Hematopoietic multipotent progenitor cell treated with erythropoietin and hydrocortisone succinate and interleukin-3 and kit ligand, for 6 days (in vitro differentiated cells): ENCODE measurements at regions not wholly inside any gene's neighbourhood (a gene's known extent, or its start where the extent isn't known, plus 50 kb on each side); places are given as distances from the start of the nearest gene placed in this dataset.

Source experiments
- DNase-seq: peaks from one replicate; pipeline ENCODE4 v3.0.0-alpha.2; 2015

DNA sequence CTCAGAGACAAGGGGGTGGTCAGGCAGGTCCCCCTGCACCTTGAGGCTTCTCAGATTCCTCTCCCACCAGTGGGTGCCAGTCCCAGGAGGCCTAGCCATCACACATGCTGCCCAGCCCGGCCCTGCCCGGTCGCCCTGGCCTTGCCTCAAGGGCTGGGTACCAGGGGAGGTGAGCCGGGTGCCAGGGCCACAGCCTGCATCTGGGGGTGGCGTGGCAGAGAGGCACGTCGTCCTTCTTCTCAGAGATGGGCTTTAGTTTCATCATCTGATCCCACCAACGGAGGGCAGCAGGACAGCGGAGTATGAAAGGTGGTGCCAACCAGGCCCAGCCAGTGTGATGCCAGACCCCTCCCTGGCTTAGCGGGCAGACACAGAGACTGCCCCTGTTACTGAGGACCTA lies 161.7 kb downstream of the TFCP2L1 start:
- no peak for DNase-seq

DNA sequence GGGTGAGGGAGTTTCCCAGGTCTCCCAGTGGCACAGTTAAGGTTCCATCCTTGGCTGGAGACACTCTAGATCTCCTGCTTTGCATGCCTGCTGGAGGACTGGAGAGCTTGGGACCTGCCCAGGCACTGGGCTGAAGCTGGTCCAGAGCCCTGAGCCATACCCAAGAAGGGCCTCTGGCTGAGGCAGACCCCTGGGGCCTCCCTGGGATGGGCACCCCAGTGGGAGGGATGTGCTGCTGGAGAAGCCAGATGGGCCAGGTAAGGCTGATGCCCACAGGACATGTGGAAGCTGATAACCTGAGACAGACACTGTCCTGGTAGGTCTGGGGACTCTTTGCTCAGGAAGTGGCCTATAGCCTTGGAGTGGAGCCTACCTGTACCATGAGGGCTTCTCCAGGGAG lies 160.7 kb downstream of the TFCP2L1 start:
- no peak for DNase-seq

DNA sequence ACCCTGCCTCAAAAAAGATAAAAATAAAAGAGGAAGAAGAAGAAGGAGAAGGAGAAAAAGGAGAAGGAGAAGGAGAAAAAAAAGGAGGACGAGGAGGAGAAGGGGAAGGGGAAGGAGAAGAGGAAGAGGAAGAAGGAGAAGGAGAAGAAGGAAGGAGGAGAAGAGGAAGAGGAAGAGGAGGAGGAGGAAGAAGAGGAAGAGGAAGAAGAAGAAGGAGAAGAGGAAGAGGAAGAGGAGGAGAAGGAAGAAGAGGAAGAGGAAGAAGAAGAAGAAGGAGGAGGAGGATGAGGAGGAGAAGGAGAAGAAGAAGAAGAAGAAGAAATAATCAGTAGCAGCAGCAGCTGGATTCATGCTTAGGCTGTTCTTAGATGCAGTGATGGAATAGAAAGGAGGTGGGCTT lies 159.7 kb downstream of the TFCP2L1 start:
- DNase-seq = no peak

DNA sequence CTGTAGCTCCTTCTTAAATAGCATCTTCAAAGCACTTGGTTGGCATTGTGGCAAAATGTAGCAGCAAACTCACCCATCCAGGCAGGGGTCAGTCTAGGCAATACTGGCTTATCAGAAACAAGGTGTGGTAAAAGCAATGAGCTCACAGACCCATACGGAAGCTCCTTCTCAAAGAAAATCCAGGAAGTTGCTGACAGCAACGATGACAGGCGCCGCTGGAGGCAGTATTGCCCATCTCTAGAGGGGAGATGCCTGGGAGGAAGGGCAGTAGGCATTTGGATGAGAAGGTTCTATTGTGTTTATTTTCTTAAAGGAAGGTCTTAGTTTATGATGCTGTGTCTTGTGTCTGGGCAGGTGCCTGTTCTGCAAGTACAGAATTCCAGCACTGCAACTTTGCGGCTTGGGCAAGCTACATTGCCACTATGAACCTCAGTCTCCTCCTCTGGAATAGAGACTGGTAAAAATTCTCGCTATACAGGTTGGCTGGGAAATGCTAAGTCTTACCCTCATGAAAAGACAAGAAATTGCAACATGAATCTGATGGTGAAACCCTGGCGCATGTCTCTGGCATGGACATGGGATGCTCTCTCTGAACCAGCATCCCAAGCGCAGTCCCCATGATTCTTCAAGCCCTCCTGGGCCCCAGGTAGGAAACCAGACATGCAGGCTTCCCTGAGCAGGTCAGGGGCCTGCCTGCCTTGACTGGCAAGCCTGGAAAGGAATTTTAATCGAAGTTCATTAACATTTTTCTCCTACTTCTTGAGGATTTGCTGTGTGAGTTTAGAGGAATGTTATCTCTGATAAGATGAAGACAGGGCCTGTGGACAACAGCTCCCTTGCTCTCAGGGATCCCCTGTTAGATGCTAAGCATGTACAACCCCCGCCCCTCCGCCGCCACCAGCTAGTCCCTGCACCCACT lies 156.0 kb downstream of the TFCP2L1 start:
- DNase-seq = peak; percentile 86

DNA sequence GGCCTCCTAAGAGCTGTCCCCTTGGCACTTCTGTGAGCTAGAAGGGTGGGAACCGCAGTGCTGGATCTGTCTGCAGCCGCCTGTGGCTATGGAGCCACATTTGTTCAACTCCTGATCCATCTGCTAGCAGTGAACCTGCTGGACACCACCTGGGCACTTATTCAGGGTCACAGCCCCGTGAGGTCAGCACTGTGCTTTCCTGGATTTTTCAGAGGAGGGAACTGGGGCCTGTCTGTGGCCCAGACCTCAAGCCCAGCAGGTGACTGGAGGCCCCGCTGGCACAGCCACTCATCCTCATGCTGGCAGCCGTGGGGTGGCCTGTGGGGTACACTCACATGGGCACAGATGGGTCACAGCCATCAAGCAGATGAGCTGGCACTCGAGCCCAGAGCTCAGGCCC lies 155.3 kb downstream of the TFCP2L1 start:
- DNase-seq = no peak

DNA sequence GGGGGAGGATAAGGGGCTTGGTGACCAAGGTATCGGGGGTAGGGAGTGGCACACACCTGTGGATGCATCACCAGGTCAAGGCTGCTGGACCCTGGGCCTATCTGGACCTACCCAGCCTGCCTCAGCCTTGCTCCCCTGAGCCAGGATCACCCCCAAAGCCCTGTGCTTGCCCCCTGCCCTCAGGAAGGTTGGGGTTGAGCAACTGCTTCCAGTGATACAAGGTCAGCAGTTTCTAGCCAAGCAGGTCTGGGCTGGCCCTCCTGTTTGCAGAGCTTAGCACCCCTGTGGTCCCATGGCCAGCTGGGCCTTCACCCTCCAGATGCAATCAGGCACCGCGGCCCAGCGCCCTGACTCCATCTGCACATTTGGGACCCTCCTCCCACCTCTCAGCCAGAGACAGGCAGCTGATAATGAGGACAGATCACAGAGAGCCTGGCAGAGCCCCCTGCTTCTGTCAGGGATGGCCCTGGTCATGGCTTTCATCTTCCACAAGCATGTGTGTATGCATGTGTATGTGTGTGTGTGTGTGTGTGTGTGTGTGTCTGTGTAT lies 154.6 kb downstream of the TFCP2L1 start:
- no peak for DNase-seq

DNA sequence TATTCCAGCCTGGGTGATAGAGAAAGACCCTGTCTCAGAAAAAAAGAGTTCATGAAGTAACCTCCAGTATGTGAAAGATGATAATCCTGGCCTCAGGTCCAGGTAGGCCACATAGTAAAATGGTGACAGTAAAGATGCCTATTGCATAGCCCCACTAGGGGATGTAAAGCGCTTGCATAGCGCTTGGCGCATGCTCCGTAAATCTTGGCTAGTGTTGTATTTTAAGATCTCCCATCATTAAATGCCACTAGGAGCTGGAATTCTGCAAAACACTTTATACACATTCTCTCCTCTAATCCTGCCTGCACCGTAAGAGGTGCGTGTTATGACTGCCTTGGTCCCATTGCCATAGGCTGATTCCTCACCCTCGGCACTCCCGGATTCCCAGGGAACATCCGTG lies 153.6 kb downstream of the TFCP2L1 start:
- no peak for DNase-seq

DNA sequence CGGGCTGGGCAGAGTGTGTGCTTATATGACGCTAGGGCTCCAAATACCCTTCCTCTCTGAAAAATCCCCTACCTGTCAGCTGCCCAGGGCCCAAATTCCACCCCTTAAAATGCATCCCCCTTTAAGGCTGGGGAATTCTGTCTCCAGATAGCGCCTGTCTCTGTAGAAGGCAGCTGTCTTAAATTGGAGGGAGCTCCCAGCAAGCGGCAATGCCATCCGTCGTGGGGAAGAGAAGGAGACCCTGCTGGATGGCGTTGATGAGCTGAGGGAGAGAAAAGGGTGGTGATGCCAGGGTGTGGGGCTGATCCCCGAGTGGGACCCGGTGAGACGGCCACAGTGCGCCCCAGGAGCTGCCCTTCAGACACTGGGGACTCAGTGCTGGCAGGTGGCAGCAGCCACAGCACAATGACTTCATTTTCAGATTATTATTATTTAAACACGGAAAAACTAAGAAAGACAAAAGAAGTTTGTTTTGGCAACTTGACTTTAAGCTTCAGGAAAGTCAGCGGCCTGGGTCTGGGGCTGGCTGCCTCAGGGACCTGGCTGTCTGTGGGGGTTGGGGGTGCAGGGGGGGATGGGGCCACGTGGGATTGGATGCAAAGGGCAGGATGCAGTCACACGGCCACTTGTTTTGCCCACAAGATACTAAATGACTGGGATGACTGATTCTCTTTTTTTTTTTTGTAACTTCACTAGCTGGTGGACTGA lies 152.8 kb downstream of the TFCP2L1 start:
- DNase-seq = no peak

DNA sequence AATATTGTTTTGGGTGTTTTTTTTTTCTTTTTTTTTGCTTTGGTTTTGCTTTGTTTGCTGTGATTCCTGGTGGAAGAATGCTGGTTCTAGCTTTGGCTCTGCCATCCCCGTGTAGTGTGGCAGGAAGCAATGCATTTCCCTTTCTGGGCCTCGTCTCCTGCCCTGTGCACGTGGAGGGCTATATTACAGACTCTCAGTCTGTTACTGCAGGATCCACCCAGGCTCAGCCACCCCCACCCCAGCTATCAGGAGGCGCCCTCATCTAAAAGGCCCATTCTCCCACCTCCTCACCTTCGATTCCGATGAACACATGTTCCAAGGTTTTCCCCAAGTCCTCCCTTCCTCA lies 152.3 kb downstream of the TFCP2L1 start:
- DNase-seq = no peak

DNA sequence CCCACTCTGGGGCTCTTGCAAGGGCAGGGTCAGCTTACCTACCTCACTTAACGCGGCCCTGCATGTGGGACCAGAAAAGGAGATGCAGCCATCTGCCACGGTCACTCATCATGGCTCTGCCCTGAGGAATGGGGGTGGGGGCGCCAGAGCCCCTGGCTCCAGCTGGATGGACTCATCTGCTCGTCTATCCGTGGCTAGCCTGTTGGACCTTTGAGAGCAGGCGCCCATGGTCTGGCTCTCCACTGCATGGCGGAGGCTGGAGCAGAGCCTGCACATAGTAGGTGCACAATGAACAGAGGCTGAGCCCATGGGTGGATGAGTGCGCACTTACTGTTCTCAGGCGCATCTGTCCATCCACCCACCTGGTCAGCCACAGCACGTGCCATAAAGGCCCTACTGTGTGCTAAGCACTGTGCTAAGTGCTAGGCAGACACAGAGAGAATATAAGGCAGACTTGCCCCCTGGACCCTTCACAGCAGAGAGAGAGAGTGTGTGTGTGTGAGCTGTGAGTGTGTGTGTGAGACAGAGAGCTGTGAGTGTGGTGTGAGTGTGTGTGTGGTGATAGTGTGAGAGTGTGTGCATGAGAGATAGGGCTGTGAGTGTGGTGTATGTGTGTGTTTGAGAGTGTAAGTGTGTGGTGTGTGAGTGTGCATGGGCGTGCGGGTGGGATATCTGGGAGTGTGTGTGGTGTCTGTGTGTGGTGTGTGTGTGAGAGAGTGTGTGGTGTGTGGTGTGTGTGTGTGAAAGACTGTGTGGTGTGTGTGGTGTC lies 151.3 kb downstream of the TFCP2L1 start:
- DNase-seq = no peak

DNA sequence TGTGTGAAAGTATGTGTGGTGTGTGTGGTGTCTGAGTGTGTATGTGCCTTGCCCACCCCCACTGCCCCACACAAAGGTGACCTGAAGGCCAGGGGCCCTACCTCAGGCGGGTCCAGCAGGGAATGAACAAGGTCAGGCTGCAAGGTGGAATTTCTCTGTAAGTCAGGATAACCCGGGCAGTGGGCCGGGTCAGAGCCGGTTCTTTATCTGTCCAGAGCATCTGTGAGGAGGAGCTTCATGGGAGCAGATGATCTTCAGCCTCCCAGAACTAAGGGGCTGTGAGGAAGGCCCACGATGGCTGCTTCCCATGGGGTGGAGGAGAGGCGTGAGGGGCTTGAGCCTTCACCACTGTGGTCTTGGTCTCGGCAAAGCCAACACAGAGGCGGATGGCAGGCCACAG lies 150.3 kb downstream of the TFCP2L1 start:
- peak; percentile 42 for DNase-seq

DNA sequence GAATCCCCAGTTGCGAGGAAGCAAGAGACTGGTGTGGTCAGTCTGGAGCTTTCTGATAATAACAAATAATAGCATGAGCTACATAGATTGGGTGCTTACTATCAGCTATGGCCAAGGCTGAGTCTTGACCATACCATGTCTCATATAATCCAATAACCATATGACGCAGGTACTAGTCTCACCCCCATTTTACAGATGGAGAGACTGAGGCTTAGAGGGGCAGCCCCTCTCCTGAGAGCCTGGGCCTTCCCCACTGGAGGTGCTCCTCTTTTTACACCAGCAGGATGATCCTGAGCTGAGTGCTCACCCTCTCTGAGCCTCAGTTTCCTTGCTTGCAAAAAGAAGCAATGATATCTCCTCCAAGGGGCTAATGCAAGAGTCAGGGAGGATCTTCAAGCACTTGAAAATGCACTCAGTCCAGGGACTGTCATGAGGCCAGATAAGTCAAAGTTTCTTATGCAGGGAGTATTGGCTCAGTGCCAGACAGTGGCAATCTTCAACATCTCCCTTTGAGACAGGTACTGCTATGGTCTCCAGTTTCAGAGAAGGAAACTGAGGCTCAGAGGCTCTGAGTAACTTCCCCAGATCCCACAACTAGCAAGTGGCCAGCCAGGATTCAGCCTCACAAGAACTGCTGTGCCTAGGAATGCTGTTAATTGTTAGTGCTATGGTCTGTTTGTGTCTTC lies 149.7 kb downstream of the TFCP2L1 start:
- peak; percentile 46 for DNase-seq

DNA sequence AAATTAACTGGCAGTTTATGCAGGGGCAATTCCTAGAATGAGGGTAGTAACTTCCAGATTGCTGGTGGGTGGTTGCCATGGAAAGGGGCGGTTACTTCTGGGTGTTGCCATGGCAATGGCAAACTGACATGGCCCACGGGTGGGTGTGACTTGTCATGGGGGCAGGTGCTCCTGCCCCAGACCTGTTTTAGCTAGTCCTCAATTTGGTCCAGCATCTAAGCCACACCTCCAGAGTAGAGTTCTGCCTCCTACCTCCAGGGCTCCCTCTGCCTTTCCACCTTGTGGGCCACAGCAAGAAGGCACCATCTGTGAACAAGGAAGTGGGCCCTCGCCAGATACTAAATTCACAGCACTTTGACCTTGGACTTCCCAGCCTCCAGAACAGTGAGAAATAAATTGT lies 148.7 kb downstream of the TFCP2L1 start:
- DNase-seq = peak; percentile 47

DNA sequence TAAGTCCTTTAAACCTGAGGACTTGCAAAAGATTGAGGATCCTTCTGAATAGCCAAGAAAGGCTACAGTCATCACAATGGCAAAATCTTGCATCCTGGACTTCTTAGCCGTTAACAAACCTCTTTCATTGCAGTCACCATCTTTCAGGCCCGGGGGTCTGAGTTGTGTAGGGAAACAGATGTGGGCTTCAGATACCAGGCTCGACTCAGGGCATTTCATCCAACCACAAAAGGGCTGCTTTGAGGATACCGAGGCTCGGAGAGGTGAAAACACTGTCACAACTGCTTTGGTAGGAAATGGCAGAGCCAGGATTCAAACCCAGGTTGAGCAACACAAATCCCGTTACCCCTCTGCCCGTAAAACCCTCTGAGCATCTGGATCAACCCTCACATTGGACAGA lies 147.4 kb downstream of the TFCP2L1 start:
- DNase-seq = peak; percentile 38

DNA sequence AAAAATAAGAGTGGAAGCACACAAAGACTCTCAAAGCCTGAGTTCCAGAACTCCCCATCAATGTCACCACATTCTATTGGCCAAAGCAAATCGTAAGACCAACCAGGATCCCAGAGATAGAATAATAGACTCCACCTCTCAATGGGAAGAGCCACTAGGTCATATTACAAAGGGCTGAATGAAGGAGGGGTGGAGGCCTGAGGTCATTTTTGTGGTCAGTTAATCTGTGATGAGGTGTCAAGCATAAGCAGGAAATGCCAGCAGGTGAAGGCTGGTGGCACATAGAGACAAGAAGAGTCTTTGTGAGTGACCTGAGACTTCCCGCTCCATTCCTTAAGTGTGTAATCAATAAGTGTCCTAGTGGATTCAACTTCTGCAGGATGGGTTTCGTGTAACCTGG lies 144.3 kb downstream of the TFCP2L1 start:
- DNase-seq = no peak

DNA sequence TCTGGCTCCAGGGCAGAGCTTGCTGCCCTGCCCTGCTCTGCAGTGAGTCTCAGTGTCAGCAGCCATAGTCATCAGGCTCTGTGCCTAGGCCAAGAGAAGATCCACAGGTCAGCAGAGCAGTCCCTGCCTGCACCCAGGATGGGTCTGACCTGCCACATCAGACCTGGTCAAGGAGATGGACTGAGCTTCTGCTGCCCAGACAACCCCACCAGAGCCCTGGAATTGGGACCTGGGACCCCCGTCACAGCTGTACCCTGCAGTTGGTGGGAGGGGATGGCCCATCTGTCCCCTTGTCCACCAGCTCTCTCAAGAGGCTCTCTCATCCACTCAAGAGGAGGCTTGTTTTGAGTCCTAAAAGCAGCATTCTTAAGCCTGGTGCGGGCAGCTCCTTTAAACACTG lies 142.6 kb downstream of the TFCP2L1 start:
- no peak for DNase-seq

DNA sequence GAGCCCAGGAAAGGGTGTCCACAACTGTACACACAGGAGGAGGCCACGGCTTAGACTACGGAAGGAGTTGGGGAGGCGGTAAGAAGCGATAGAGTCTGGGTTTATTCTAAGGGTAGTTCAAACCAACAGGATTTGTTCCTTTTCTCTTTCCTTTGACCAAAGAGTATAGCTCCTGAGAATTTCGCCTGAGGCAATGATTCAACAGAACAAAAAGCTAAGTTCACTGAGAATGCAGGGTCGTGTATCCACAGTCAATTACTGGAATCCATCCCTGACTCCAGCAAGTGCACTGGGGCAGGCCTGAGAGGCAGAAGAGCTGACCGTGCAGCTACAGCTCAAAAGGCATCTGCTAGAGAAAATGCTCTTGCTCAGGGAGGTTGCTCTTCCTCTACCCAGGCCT lies 140.9 kb downstream of the TFCP2L1 start:
- no peak for DNase-seq

DNA sequence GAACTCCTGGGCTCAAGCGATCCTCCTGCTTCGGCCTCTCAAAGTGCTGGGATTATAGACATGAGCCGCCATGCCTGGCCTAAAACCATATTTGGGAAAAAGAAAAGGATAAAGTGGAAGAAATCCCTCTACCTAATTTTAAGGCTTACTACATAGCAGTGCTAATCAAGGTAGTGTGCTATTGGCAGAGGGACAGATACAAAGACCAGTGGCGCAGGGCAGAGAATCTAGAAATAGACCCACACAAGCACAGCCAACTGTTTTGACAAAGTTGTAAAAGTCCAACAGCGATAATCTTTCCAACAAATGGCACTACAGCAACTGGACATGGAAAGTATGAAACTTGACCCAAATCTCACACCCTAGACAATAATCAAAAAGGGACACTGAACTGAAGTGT lies 138.4 kb downstream of the TFCP2L1 start:
- DNase-seq = no peak

DNA sequence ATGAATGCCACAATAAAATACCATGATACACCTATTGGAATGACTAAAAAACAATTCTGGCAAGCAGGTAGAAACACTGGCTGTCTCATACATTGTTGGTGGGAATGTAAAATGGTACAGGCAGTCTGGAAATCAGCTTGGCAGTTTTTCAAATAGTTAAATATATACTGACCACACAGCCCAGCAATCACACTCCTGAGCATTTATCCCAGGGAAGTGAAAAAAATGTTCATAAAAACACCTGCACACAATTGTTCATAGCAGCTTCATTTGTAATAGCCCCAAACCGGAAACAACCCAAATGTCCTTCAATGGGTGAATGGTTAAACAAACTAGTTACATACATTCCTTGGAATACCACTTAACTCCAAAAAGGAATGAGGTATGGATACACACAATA lies 137.2 kb downstream of the TFCP2L1 start:
- no peak for DNase-seq

DNA sequence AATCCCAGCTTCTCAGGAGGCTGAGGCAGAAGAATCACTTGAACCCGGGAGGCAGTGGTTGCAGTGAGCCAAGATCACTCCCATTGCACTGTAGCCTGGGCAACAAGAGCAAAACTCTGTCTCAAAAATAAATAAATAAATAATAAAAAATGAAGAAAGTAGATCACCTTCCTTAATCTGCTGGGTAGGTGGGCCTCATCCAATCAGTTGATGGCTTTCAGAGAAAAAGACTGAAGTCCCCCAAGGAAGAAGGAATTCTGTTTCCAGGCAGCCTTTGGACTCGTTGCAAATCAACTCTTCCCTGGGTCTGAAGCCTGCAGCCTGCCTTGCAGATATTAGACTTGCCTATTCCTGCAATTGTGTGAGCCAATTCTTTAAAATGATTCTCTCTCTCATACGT lies 136.5 kb downstream of the TFCP2L1 start:
- DNase-seq = no peak

DNA sequence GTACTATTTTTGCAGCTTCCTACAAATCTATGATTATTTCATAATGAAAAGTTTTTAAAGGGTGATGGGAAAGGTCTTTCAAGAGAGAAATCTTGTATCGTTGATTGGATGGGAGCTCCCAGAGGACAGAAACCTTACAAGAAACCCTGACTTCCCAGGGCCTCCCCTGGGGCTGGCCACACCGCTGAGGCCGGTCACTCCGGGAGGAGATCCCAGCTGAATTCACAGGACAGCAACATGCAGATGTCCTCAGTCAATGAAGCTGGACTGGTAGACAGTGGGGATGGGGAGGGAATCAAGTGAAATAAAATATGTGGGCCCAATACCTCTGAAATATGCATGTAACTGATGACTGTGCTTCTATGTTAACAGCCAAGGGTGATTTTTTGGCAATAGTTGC lies 135.6 kb downstream of the TFCP2L1 start:
- DNase-seq = no peak

DNA sequence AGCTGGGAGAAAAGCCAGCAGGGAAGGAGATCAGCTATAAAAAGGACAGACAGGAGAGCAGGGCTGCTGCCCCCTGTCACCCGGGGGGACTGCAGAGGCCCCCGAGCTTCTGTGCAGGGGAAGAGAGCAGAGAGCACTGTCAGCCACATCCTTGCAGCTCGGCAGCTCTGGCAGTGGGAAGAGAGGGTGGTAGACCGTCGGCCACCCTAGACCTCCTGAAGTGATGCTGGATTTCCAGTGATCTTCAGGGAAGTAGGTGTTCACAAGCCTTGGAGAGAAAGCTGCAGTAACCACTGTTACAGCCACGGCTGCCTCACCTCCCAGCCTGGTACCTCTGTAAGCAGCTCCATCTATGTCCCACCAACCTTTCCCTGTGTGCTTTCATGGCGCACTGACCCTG lies 134.9 kb downstream of the TFCP2L1 start:
- no peak for DNase-seq

DNA sequence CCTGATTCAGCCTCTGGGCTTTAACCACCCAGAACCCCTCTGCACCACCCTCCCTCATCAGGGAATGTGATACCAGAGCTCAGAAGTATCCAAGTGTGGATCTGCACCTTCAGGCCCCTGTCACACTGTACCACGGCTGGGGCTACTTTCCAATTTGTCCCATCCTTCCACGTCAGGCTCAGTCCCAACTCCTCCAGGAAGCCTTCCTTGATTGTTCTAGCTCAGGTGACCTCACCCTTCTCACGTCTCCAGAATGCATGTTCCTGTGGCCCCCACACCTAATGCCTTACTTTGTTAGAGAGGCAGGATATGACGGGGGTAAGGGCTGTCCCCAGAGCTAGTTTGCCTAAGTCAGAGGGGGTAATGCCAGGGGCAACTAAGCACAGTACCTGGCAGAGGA lies 134.3 kb downstream of the TFCP2L1 start:
- no peak for DNase-seq
